Spleen (tissue), 11 donors: ENCODE measurements at regions not wholly inside any gene's neighbourhood (a gene's known extent, or its start where the extent isn't known, plus 50 kb on each side); places are given as distances from the start of the nearest gene placed in this dataset.

Experiments used
- DNase-seq: peaks from one replicate; pipeline ENCODE4 v3.0.0-alpha.2; 2020
- H3K27ac ChIP-seq, 8 donors: fragments of 200-600 bp; sonication (generic) in 7 of 8; 1 replicate in 4 of 8; 2 replicates in 4 of 8; pipeline versions ENCODE4 v1.5.0 to v1.8.0; 2016 to 2021; ENCODE audit warnings: inconsistent platforms in 4 of 8, mild to moderate bottlenecking in 4 of 8, moderate library complexity in 1 of 8
- H3K27me3 ChIP-seq, 7 donors: fragments of 200-600 bp; sonication (generic) in 6 of 7; replicated peaks in 1 of 7; 1 replicate in 4 of 7; 2 replicates in 3 of 7; pipeline versions ENCODE4 v1.5.0 to v1.8.0; 2016 to 2021; ENCODE audit warnings: inconsistent platforms in 3 of 7, mild to moderate bottlenecking in 1 of 7
- H3K36me3 ChIP-seq, 6 donors: fragments of 200-600 bp; sonication (generic) in 5 of 6; 1 replicate in 4 of 6; 2 replicates in 2 of 6; pipeline versions ENCODE4 v1.5.0 to v1.8.0; 2016 to 2021; ENCODE audit warnings: inconsistent platforms in 2 of 6
- H3K4me1 ChIP-seq, 6 donors: fragments of 200-600 bp; sonication (generic) in 5 of 6; 1 replicate in 3 of 6; 2 replicates in 3 of 6; pipeline versions ENCODE4 v1.5.0 to v1.8.0; 2016 to 2021; ENCODE audit warnings: inconsistent platforms in 3 of 6
- H3K4me3 ChIP-seq, 8 donors: fragments of 200-600 bp; sonication (generic) in 7 of 8; 1 replicate in 4 of 8; 2 replicates in 4 of 8; pipeline versions ENCODE4 v1.5.0 to v1.8.0; 2016 to 2021; ENCODE audit warnings: inconsistent platforms in 4 of 8, mild to moderate bottlenecking in 4 of 8, moderate library complexity in 2 of 8
- H3K9me3 ChIP-seq, 8 donors: fragments of 200-600 bp; sonication (generic) in 7 of 8; 1 replicate in 4 of 8; 2 replicates in 4 of 8; pipeline versions ENCODE4 v1.5.0 to v1.8.0; 2016 to 2021; ENCODE audit warnings: inconsistent platforms in 4 of 8
- POLR2A ChIP-seq, 3 donors: fragments of 450-650 bp; IDR thresholded peaks; one replicate each; pipeline ENCODE4 v1.5.1; 2017; ENCODE audit warnings: antibody characterized with exemption in 3 of 3, mild to moderate bottlenecking in 1 of 3
- POLR2AphosphoS5 ChIP-seq, 3 donors: sonication (generic); formaldehyde crosslinking; IDR thresholded peaks; one replicate each; pipeline ENCODE4 v1.5.1; 2017; ENCODE audit warnings: antibody characterized with exemption in 3 of 3
- WGBS, 5 donors: extraction: QIAGEN DNeasy Blood & Tissue Kit in 3 of 5; methylation state at CpG; one replicate each; pipeline versions ENCODE4 v1.1.5 to v1.1.7; 2013 to 2018; 5-methylcytosine and 5-hydroxymethylcytosine counted together
- intact Hi-C: fragments of 100-400 bp; cut with DNase I; formaldehyde crosslinking; loops from one replicate; pipeline ENCODE4 v1.15.0; 2023; ENCODE audit warnings: low total_unique reads
- TF ChIP-seq, protein P1 (sequence below), 11 experiments: fragments of 200-600 bp in 7 of 11; fragments of 450-650 bp in 4 of 11; sonication (generic) in 4 of 11; IDR thresholded peaks in 8 of 11; conservative IDR thresholded peaks in 3 of 11; 1 replicate in 7 of 11; 2 replicates in 4 of 11; pipeline versions ENCODE4 v1.4.0 to v1.8.0; 2016 to 2021; ENCODE audit warnings: antibody characterized with exemption in 11 of 11, inconsistent platforms in 4 of 11, mild to moderate bottlenecking in 1 of 11
- donor health status: healthy with polysubstance abuse.
- donor health status: DM: no; HTN: no; CAD: no; lungs with moderate emphysema.
- donor health status: DM: no; HTN: no; CAD: no.
- donor health status: Bipolar disorder and iron deficiency.
- donor health status: healthy.
- donor health status: DM: no; HTN: no; CAD: no.
- donor health status: DM: yes; HTN: yes; CAD: no.

DNA sequence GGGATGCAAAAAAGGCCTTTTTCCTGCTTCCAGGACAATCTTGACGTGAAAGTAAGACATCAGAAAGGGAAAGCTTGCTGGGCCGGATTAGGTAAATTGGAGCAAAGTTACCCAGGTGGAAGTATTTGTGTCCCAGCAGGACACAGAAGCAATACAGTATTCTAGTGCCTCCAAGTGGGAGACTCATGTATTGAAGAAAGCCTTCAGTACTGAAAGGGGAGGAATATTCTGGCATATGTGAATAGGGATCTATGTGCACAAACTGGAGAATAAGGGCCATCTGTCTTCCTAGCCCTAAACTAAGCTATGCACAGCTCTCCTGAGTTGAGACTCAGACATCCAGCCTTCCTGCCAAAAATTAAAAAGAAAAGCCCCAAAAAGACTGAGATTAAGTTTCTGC is 327.3 kb upstream of the CDH8 start:
- 56 to 87% (median 76%) methylated on average over 2 of the region's 2 CpGs for WGBS, 5 donors
- Histone ChIP-seq H3K9me3 (peaks cover 0 to 7% (median 0%) of the 10 kb centered on the region in 8 donors), H3K27me3 (no peaks in the 10 kb centered on the region), H3K4me1 (no peaks in the 10 kb centered on the region), H3K36me3 (no peaks in the 10 kb centered on the region), H3K4me3 (no peak overlapping the region), H3K27ac (no peak overlapping the region)
- no peak for DNase-seq
- intact Hi-C loops = no loop called here
- TF ChIP-seq, protein P1, sequence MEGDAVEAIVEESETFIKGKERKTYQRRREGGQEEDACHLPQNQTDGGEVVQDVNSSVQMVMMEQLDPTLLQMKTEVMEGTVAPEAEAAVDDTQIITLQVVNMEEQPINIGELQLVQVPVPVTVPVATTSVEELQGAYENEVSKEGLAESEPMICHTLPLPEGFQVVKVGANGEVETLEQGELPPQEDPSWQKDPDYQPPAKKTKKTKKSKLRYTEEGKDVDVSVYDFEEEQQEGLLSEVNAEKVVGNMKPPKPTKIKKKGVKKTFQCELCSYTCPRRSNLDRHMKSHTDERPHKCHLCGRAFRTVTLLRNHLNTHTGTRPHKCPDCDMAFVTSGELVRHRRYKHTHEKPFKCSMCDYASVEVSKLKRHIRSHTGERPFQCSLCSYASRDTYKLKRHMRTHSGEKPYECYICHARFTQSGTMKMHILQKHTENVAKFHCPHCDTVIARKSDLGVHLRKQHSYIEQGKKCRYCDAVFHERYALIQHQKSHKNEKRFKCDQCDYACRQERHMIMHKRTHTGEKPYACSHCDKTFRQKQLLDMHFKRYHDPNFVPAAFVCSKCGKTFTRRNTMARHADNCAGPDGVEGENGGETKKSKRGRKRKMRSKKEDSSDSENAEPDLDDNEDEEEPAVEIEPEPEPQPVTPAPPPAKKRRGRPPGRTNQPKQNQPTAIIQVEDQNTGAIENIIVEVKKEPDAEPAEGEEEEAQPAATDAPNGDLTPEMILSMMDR (IDR thresholded peaks at IDR 0.05 in 8 of 11, conservative IDR thresholded peaks at IDR 0.05 in 3 of 11) = no peak
- TF ChIP-seq POLR2AphosphoS5 (IDR thresholded peaks at IDR 0.05) = no peak
- TF ChIP-seq POLR2A (IDR thresholded peaks at IDR 0.05) = no peak

DNA sequence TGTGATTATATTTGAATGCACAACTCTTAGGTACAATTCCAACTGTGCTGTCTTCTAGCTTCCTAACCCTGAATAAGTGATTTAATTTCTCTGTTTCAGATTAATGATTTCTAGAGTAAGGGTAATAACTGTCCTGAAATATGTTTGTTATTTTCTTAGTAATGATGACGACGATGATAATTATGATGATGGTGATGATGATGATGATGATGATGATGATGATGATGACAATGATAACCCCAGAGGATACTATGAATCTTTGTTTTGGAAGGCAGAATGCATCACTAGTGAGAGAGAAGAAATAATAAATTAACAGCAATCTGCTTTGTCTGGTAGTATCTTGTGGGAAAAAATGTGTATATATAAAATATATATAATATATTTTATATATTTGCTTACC is 317.1 kb upstream of the CDH8 start:
- Histone ChIP-seq H3K27me3 (no peaks in the 10 kb centered on the region), H3K4me1 (no peaks in the 10 kb centered on the region), H3K9me3 (peaks cover 0 to 4% (median 0%) of the 10 kb centered on the region in 8 donors), H3K27ac (no peak overlapping the region), H3K4me3 (no peak overlapping the region), H3K36me3 (no peaks in the 10 kb centered on the region)
- TF ChIP-seq, protein P1 (IDR thresholded peaks at IDR 0.05 in 8 of 11, conservative IDR thresholded peaks at IDR 0.05 in 3 of 11) = no peak
- TF ChIP-seq POLR2AphosphoS5 (IDR thresholded peaks at IDR 0.05) (no peak), POLR2A (IDR thresholded peaks at IDR 0.05) (no peak)
- intact Hi-C loops = no loop called here
- no peak for DNase-seq
- 93 to 99% (median 94%) methylated on average over 2 of the region's 2 CpGs for WGBS, 5 donors

DNA sequence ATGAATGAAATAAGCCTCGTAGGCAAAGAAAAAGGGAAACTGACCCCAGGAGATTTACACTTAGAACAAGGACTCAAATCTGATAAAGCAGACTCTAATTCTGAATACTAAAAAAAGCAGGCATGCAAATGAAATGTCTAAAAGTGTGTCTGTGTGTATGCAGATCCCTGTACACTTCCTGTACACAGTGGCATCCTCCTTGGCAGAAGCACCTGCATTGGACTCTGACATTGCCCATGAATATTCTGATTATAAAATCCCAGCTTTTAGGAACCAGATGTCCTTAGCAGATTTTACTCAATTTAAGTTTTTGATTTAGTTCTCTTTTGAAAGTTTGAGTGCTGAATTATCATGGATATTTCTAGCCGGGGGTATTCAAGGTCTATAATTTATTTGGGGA is 306.0 kb upstream of the CDH8 start:
- H3K4me3 ChIP-seq = no peak overlapping the region
- no peaks in the 10 kb centered on the region for H3K4me1 ChIP-seq
- no peak overlapping the region for H3K27ac ChIP-seq
- DNase-seq = no peak
- H3K9me3 ChIP-seq = peaks cover 0 to 4% (median 0%) of the 10 kb centered on the region in 8 donors
- intact Hi-C loops = no loop called here
- no peaks in the 10 kb centered on the region for H3K27me3 ChIP-seq
- TF ChIP-seq POLR2AphosphoS5 (IDR thresholded peaks at IDR 0.05) (no peak), POLR2A (IDR thresholded peaks at IDR 0.05) (no peak)
- TF ChIP-seq, protein P1 (IDR thresholded peaks at IDR 0.05 in 8 of 11, conservative IDR thresholded peaks at IDR 0.05 in 3 of 11) = no peak
- 73 to 81% (median 78%) methylated on average over 2 of the region's 2 CpGs for WGBS, 5 donors
- H3K36me3 ChIP-seq = no peaks in the 10 kb centered on the region

DNA sequence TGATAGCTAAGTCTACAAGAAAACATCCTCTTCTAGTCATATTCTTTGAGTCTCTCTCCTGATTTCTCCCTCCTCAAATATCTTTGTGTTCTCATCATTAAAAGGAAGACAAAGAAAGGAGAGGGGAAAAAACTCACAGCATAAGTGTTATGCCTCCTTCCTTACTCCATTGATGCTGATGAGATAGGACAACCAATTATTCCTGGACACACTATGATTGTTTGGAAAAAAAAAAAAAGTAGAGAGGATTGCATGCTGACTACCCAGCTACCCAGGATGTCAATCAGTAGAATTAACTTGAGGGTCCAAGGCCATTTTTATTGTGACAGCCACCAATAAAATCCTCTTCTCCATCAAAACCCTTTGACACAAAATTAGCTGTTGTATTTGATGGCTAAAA is 299.1 kb upstream of the CDH8 start:
- H3K27me3 ChIP-seq = no peaks in the 10 kb centered on the region
- H3K4me1 ChIP-seq = no peaks in the 10 kb centered on the region
- H3K9me3 ChIP-seq = peaks cover 0 to 11% (median 0%) of the 10 kb centered on the region in 8 donors
- H3K27ac ChIP-seq = no peak overlapping the region
- DNase-seq = no peak
- intact Hi-C loops = no loop called here
- TF ChIP-seq, protein P1 (IDR thresholded peaks at IDR 0.05 in 8 of 11, conservative IDR thresholded peaks at IDR 0.05 in 3 of 11) = no peak
- TF ChIP-seq POLR2AphosphoS5 (IDR thresholded peaks at IDR 0.05) (no peak), POLR2A (IDR thresholded peaks at IDR 0.05) (no peak)
- H3K4me3 ChIP-seq = no peak overlapping the region
- H3K36me3 ChIP-seq = no peaks in the 10 kb centered on the region
